ENCODE measurements at regions not wholly inside any gene's neighbourhood (a gene's known extent, or its start where the extent isn't known, plus 50 kb on each side); places are given as distances from the start of the nearest gene placed in this dataset.
"Not testable (repeated sequence)": the region's sequence is repeated elsewhere in the genome, so short reads cannot be mapped to it uniquely, and the experiment has no call there.

DNA sequence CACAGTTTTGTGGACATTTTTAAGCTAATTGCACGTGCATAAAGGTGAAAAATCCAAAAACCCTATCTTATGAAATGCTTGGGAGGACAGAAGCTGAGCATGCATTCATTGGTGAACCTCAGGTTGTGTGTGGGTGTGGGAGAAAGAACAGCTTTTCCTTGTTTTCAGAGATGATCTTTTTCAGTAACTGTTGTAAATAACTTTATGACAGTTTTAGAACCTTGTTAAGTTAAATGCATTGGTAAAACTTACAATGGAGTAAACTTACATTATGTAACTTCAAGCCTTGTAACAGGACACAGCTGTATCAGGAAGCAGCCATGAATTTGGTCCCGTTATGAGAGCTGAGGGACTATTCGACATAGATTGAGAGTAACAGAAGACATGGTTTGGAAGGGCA lies 587.4 kb downstream of the GALC start:
- no peak for FAIRE-seq

DNA sequence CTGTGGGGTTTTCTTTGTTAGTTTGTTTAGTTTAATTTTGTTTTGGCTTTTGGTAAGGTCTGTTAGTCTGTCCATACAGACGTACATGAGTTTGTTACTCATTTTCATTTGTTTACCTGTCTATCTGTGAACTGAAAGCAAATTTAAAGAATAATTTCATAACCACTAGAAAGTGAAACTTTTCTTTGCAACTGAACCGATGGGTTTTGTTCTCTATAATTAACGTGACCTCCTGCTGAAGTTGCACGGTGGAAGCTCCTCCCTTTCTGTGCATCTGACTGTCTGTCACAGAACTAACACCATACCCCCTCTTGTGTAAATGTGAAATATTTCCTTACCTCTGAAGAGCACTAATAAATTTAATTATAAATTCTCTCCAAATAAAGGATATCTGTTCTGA lies 595.5 kb downstream of the GALC start:
- FAIRE-seq: no peak

DNA sequence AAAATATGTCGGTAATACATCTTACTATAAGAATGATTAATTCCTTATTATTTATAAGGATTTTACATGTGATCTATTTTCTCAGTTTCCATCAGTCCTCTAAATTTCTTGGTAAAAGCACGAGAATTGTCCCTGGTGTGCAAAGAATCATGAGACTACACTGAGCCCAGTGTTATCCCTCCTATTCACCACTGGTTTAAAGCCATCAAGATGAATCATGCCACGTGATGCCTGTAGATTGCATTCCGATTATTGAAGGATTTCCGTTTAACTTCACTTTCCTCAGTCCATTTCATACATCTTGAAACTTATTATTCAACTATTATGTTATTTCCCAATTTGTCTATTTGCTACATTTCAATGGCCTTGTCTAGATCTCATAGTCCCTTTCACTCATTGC lies 601.9 kb downstream of the GALC start:
- FAIRE-seq: no peak

- no peak for FAIRE-seq
Measured at GRCh38 chr14:87388946-87389345, 604.0 kb downstream of the GALC start.

DNA sequence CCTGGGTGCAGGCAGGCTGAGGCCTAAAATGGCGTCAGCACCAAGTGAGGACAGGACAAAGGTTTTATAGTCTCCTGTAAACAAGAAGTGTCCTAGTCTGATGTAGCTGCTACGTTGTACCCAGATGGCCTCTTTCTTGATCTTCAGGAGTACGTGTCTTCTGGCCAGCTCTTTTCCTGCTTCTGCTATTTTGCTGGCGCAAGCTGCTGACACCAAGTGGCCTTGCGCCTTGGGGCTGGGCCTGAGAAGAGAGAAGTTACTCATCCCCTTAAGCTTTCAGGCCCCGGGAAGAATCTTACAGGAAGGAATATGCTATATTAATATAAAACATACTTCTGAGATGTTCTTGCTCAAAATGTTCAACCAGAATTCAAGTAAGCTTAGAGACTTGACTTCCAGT lies 605.2 kb downstream of the GALC start:
- no peak for FAIRE-seq

DNA sequence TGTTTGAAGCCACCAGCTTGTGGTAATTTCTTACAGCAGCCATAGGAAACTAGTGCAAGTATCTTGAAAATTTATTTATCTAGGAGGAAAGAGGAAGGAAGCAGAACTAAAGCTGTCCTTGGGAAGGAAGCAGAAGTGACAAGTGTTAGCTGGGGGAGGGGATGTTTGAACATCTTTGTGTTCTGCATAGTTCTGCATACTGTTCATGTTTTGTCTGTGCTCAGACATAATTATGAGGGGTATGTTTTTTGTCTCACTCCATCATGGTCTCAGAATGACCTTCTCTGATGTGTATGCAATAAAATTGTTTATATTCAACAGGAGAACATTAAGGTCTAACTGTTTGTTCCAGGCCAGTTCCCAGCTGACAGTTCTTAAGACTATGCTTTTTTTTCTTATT lies 606.5 kb downstream of the GALC start:
- no peak for FAIRE-seq

- no peak for FAIRE-seq
Measured at GRCh38 chr14:87380054-87380453, 612.9 kb downstream of the GALC start.

GRCh38 chr14:87368751-87369150 lies 624.2 kb downstream of the GALC start:
- FAIRE-seq: no peak

- not testable (repeated sequence) for FAIRE-seq
Measured at GRCh38 chr14:87360246-87360645, 632.7 kb downstream of the GALC start.

DNA sequence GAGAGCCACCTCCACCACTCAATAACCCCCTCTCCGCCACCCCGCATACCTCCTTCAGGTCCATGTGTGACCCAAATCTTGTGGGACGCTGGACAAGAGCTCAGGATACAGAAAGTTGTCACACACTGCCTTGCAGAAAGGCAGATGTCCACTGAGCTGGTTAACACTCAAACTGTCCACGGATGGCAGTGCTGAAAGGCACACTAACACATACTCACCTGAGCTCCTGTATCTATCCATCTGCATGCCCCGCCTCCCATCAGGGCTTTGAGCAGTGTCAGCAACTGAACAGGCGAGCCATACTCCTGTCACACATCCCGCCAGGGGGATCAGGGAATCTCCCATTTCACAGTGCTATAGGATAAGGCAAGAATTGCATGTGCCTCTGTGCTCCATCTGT lies 642.0 kb downstream of the GALC start:
- no peak for FAIRE-seq

DNA sequence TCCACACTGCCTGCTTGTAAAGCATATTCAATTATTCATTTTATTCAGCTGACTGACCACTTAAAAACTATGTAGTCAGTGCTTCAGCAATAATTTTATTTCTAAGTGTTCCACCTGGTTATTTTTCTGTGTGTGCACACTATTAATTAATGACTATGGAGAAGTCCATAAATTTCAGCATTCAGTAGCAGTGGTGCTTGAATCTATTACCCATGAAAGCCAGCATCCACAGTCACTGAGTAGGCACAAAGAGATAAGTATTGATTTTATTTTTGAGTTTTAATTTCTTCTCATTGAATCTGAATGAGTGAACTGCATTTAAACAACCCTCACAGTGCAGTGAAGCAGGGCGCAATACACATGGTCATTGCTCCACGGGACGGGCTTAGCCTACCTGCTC lies 643.1 kb downstream of the GALC start:
- no peak for FAIRE-seq

- FAIRE-seq: no peak
Measured at GRCh38 chr14:87343652-87344051, 649.3 kb downstream of the GALC start.

DNA sequence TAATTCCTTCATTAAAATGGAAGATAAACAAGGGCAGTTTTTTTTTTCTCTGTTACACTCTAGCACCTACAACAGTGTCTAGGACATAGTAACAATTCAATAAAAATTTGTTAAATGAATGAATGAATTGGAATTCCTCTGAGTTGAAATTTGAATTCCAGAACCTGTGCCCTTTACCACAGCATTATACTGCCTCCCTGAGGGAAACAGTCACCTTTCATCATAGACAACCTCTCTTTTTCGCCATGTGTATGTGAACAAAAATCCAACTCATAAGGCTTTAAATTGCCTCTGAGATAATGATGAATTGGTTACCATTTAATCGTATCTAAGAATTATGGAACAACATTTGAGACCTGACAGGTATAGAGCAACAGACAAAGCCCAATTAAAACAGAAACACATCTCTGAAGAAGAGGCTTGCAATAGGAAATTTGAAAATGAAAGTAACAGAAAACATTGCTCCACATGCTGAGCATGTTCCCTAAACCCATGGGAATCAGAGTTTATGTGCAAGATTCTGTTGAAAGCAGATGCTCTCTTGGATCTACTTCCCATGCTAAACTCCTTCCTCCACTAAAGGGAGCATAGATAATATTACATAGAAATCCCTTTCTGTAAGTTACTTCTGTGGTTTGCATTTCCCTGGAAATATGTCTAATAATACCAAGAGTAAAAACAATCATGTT lies 657.8 kb downstream of the GALC start:
- no peak for FAIRE-seq

- FAIRE-seq: no peak
Measured at GRCh38 chr14:87331991-87332390, 661.0 kb downstream of the GALC start.

- FAIRE-seq: no peak
Measured at GRCh38 chr14:87325741-87326140, 667.2 kb downstream of the GALC start.

DNA sequence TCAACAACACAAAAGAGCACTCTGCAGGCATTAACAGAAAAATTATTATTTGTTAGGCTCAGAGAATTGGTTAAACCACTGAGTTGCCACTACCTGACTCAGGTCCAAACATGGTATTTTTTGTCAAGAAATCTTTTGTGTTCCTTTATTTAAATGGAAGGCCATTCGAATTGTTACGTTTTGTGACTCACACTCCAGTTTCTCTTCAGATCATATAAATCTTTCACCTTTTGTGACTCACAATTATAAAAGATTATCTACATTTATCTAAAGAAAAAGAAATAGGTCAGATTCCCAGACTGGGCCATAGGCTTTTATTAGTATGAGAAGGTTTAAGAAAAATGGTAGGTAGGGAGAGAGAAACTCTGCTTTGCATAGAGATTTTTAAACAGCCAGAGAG lies 669.8 kb downstream of the GALC start:
- no peak for FAIRE-seq

DNA sequence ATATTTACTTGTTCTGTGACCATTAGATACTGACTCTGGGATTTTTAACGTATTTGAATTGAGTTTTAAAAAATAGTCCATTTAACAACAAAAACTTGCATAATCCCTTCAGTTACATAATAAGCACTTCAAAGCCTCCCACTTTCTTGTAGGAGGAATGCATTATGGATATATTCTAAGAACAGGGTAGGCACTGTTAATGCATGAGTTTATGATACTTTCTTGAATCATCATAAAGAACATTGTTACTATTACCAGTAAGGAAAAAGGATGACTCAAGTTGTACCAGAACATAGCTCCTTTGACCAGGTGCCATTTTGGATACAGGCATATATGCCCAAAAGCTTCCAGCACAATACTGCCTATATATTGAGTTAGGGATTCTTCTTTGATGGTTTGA lies 671.4 kb downstream of the GALC start:
- no peak for FAIRE-seq

- no peak for FAIRE-seq
Measured at GRCh38 chr14:87312894-87313205, 680.1 kb downstream of the GALC start.

GRCh38 chr14:87312169-87312893 lies 680.7 kb downstream of the GALC start:
- FAIRE-seq: no peak

DNA sequence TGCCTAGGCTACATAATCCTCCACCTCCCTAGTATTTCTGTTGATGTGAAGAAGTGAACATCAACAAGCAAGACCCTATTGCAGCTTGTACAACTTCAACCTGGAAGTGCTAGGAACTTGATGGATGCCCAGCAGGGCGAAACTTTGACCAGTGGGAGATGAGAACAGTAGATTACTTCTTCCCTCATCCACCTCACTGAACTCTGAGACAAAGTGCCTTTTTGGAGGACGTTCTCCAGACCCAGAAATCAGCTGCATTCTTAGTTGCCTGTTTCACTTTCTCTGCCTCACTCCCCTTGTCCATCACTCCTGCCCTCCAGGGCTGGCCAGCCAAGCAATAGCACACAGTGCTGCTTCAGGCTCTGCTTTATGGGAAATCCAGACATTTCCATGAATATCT lies 683.4 kb downstream of the GALC start:
- FAIRE-seq: no peak

GRCh38 chr14:87306409-87307168 lies 686.4 kb downstream of the GALC start:
- FAIRE-seq: no peak

- FAIRE-seq: no peak
Measured at GRCh38 chr14:87305345-87305744, 687.6 kb downstream of the GALC start.

GRCh38 chr14:87304404-87304803 lies 688.6 kb downstream of the GALC start:
- FAIRE-seq: no peak

GRCh38 chr14:87286826-87287225 lies 706.2 kb downstream of the GALC start:
- no peak for FAIRE-seq
